Mesenchymal stem cell (in vitro differentiated cells and primary cell): ENCODE measurements at regions not wholly inside any gene's neighbourhood (a gene's known extent, or its start where the extent isn't known, plus 50 kb on each side); places are given as distances from the start of the nearest gene placed in this dataset.
"Not testable (repeated sequence)": the region's sequence is repeated elsewhere in the genome, so short reads cannot be mapped to it uniquely, and the experiment has no call there.

ENCODE experiments used
- DNase-seq: peaks from one replicate; pipeline ENCODE4 v3.0.0-alpha.2; 2013
- H2AFZ ChIP-seq: one replicate; pipeline ENCODE4 v1.6.1; 2013; ENCODE audit warnings: low read depth, mild to moderate bottlenecking, control low read depth, inconsistent platforms, low read length, moderate library complexity
- H2AK5ac ChIP-seq: 2 replicates; pipeline ENCODE4 v1.6.1; 2013; ENCODE audit warnings: low read length, moderate library complexity, mild to moderate bottlenecking, inconsistent platforms; ENCODE audit not compliant: severe bottlenecking
- H2BK120ac ChIP-seq: one replicate; pipeline ENCODE4 v1.6.1; 2013; ENCODE audit warnings: low read depth, mild to moderate bottlenecking, inconsistent platforms, low read length, moderate library complexity
- H2BK12ac ChIP-seq, 2 experiments: one replicate each; pipeline ENCODE4 v1.6.1; 2013; ENCODE audit warnings: inconsistent platforms in 2 of 2, low read length in 2 of 2, mild to moderate bottlenecking in 2 of 2, moderate library complexity in 2 of 2, control low read depth in 1 of 2
- H2BK15ac ChIP-seq: one replicate; pipeline ENCODE4 v1.6.1; 2013; ENCODE audit warnings: mild to moderate bottlenecking, low read depth, inconsistent platforms; ENCODE audit not compliant: poor library complexity, severe bottlenecking
- H2BK5ac ChIP-seq: 2 replicates; pipeline ENCODE4 v1.6.1; 2013; ENCODE audit warnings: low read depth, mild to moderate bottlenecking, low read length, control low read depth, inconsistent platforms; ENCODE audit not compliant: poor library complexity, severe bottlenecking
- H3K14ac ChIP-seq, 2 experiments: one replicate each; pipeline ENCODE4 v1.6.1; 2013; ENCODE audit warnings: inconsistent platforms in 2 of 2, low read length in 2 of 2, control low read depth in 1 of 2, mild to moderate bottlenecking in 1 of 2, moderate library complexity in 1 of 2
- H3K18ac ChIP-seq, 2 experiments: one replicate each; pipeline ENCODE4 v1.6.1; 2013; ENCODE audit warnings: inconsistent platforms in 2 of 2, low read length in 2 of 2, control low read depth in 1 of 2, low read depth in 1 of 2, mild to moderate bottlenecking in 1 of 2
- H3K23ac ChIP-seq, 2 experiments: one replicate each; pipeline ENCODE4 v1.6.1; 2013; ENCODE audit warnings: inconsistent platforms in 2 of 2, low read length in 2 of 2, mild to moderate bottlenecking in 2 of 2, moderate library complexity in 2 of 2, control low read depth in 1 of 2
- H3K27ac ChIP-seq: 2 replicates; pipeline ENCODE4 v1.5.1; 2013; ENCODE audit warnings: mild to moderate bottlenecking, moderate library complexity, low read length, control low read depth, inconsistent platforms; ENCODE audit not compliant: poor library complexity, severe bottlenecking
- H3K27me3 ChIP-seq, 2 experiments: 2 replicates each; pipeline versions ENCODE4 v1.6.1 to v1.7.0; 2013; ENCODE audit warnings: low read length in 2 of 2, mild to moderate bottlenecking in 2 of 2, moderate library complexity in 2 of 2, control low read depth in 1 of 2, inconsistent platforms in 1 of 2; ENCODE audit not compliant: control insufficient read depth in 1 of 2, insufficient read depth in 1 of 2
- H3K36me3 ChIP-seq, 2 experiments: 2 replicates each; pipeline versions ENCODE4 v1.6.1 to v1.7.0; 2013; ENCODE audit warnings: low read length in 2 of 2, control low read depth in 1 of 2, inconsistent platforms in 1 of 2, low read depth in 1 of 2, mild to moderate bottlenecking in 1 of 2; ENCODE audit not compliant: insufficient read depth in 2 of 2, control insufficient read depth in 1 of 2
- H3K4ac ChIP-seq, 2 experiments: one replicate each; pipeline ENCODE4 v1.6.1; 2013; ENCODE audit warnings: inconsistent platforms in 2 of 2, low read length in 2 of 2, mild to moderate bottlenecking in 2 of 2, moderate library complexity in 2 of 2, control low read depth in 1 of 2, low read depth in 1 of 2
- H3K4me1 ChIP-seq: 2 replicates; pipeline ENCODE4 v1.6.1; 2013; ENCODE audit warnings: low read depth, low read length, control low read depth; ENCODE audit not compliant: control insufficient read depth, insufficient read depth
- H3K4me2 ChIP-seq: 2 replicates; pipeline ENCODE4 v1.6.1; 2013; ENCODE audit warnings: low read length, mild to moderate bottlenecking, inconsistent platforms; ENCODE audit not compliant: poor library complexity, severe bottlenecking
- H3K4me3 ChIP-seq, 2 experiments: 2 replicates each; pipeline versions ENCODE4 v1.5.1 to v1.7.0; 2013; ENCODE audit warnings: low read length in 2 of 2, mild to moderate bottlenecking in 2 of 2, control low read depth in 1 of 2, low read depth in 1 of 2; ENCODE audit not compliant: insufficient read depth in 1 of 2
- H3K79me1 ChIP-seq: replicated peaks from 2 replicates; pipeline ENCODE4 v1.6.1; 2013; ENCODE audit warnings: mild to moderate bottlenecking, control low read depth, low read length, inconsistent platforms; ENCODE audit not compliant: poor library complexity, severe bottlenecking
- H3K9ac ChIP-seq: 2 replicates; pipeline ENCODE4 v1.7.0; 2013; ENCODE audit warnings: mild to moderate bottlenecking, low read length, moderate library complexity
- H3K9me3 ChIP-seq: 2 replicates; pipeline ENCODE4 v1.7.0; 2013; ENCODE audit warnings: mild to moderate bottlenecking, low read length; ENCODE audit not compliant: control insufficient read depth
- H4K8ac ChIP-seq: one replicate; pipeline ENCODE4 v1.6.1; 2013; ENCODE audit warnings: inconsistent platforms, mild to moderate bottlenecking, low read length, moderate library complexity
- H4K91ac ChIP-seq: one replicate; pipeline ENCODE4 v1.6.1; 2013; ENCODE audit warnings: mild to moderate bottlenecking, low read length, inconsistent platforms
- WGBS: methylation state at CpG from one replicate; pipeline ENCODE4 v1.1.7; 2013; ENCODE audit warnings: mixed read lengths; 5-methylcytosine and 5-hydroxymethylcytosine counted together

- no peak overlapping the region for H3K4ac ChIP-seq
- no peak overlapping the region for H2BK15ac ChIP-seq
- no peaks in the 10 kb centered on the region for H3K36me3 ChIP-seq
- no peak overlapping the region for H2BK120ac ChIP-seq
- H2AFZ ChIP-seq = no peak overlapping the region
- no peak overlapping the region for H4K8ac ChIP-seq
- DNase-seq = peak; percentile 14
- H3K14ac ChIP-seq = no peak overlapping the region
- H3K4me1 ChIP-seq = peaks cover 2% of the 10 kb centered on the region
- H2AK5ac ChIP-seq = no peak overlapping the region
- no peak overlapping the region for H3K4me3 ChIP-seq
- H3K18ac ChIP-seq = no peak overlapping the region
- H4K91ac ChIP-seq = no peak overlapping the region
- no peak overlapping the region for H3K27ac ChIP-seq
- H3K4me2 ChIP-seq = no peak overlapping the region
- H3K27me3 ChIP-seq = no peaks in the 10 kb centered on the region
- H3K9ac ChIP-seq = no peak overlapping the region
- H2BK12ac ChIP-seq = no peak overlapping the region
- H3K79me1 ChIP-seq = no peaks in the 10 kb centered on the region
- H3K23ac ChIP-seq = no peak overlapping the region
- 29% methylated on average over 1 of the region's 1 CpG for WGBS
- H3K9me3 ChIP-seq = peaks cover 18% of the 10 kb centered on the region
- no peak overlapping the region for H2BK5ac ChIP-seq
These were observed 280.2 kb upstream of the USP25 start for GRCh38 chr21:15449556-15449955.

- H4K91ac ChIP-seq = no peak overlapping the region
- no peak overlapping the region for H3K4me2 ChIP-seq
- no peak overlapping the region for H3K14ac ChIP-seq
- no peaks in the 10 kb centered on the region for H3K27me3 ChIP-seq
- no peaks in the 10 kb centered on the region for H3K4me1 ChIP-seq
- H2BK120ac ChIP-seq = no peak overlapping the region
- H4K8ac ChIP-seq = no peak overlapping the region
- H3K9ac ChIP-seq = no peak overlapping the region
- no peak overlapping the region for H3K4me3 ChIP-seq
- no peak overlapping the region for H2AFZ ChIP-seq
- no peaks in the 10 kb centered on the region for H3K79me1 ChIP-seq
- no peak overlapping the region for H2BK15ac ChIP-seq
- H3K9me3 ChIP-seq = peaks cover 14% of the 10 kb centered on the region
- no peak overlapping the region for H3K18ac ChIP-seq
- H2AK5ac ChIP-seq = no peak overlapping the region
- H3K4ac ChIP-seq = no peak overlapping the region
- DNase-seq = no peak
- no peak overlapping the region for H2BK12ac ChIP-seq
- H3K36me3 ChIP-seq = no peaks in the 10 kb centered on the region
- no peak overlapping the region for H2BK5ac ChIP-seq
- no peak overlapping the region for H3K23ac ChIP-seq
- no peak overlapping the region for H3K27ac ChIP-seq
These were observed 276.5 kb upstream of the USP25 start for GRCh38 chr21:15453261-15453660.

GRCh38 chr21:15453785-15454184 is 276.0 kb upstream of the USP25 start:
- H3K4me3 ChIP-seq, H3K79me1 ChIP-seq, H3K4me2 ChIP-seq, H3K4me1 ChIP-seq, H3K9ac ChIP-seq, H2BK12ac ChIP-seq, H2BK120ac ChIP-seq, H3K27me3 ChIP-seq, H4K8ac ChIP-seq, H3K27ac ChIP-seq, H3K9me3 ChIP-seq, DNase-seq, H3K18ac ChIP-seq, H3K4ac ChIP-seq, H3K23ac ChIP-seq, H2BK5ac ChIP-seq, H4K91ac ChIP-seq, H2AFZ ChIP-seq, H2BK15ac ChIP-seq, H3K36me3 ChIP-seq, H3K14ac ChIP-seq, H2AK5ac ChIP-seq: not testable (repeated sequence)
- WGBS = no CpG with 5 or more reads among the region's 1 CpG

GRCh38 chr21:15454931-15455330 is 274.9 kb upstream of the USP25 start:
- H4K91ac ChIP-seq, H3K27me3 ChIP-seq, H3K4me2 ChIP-seq, H3K4me1 ChIP-seq, H2BK120ac ChIP-seq, H2BK12ac ChIP-seq, DNase-seq, H3K4me3 ChIP-seq, H2AFZ ChIP-seq, H3K9ac ChIP-seq, H2AK5ac ChIP-seq, H3K23ac ChIP-seq, H4K8ac ChIP-seq, H3K79me1 ChIP-seq, H3K14ac ChIP-seq, H3K27ac ChIP-seq, H2BK15ac ChIP-seq, H3K4ac ChIP-seq, H3K18ac ChIP-seq, H2BK5ac ChIP-seq, H3K36me3 ChIP-seq, H3K9me3 ChIP-seq: not testable (repeated sequence)
- WGBS = 100% methylated on average over 1 of the region's 2 CpGs
